GM18861 (cell line): ENCODE measurements at regions not wholly inside any gene's neighbourhood (a gene's known extent, or its start where the extent isn't known, plus 50 kb on each side); places are given as distances from the start of the nearest gene placed in this dataset.

Source experiments
- ATAC-seq: cut with Tn5 transposase; IDR thresholded peaks from one replicate; pipeline ENCODE4 v1.9.1; 2021; ENCODE audit not compliant: unreplicated experiment

GRCh38 chr20:50258790-50259483 lies 68.3 kb downstream of the CEBPB start:
- ATAC-seq, result no peak

GRCh38 chr20:50259705-50260478 lies 69.3 kb downstream of the CEBPB start:
- ATAC-seq, result no peak

GRCh38 chr20:50260479-50261221 lies 70.0 kb downstream of the CEBPB start:
- ATAC-seq, result no peak

- no peak for ATAC-seq
These were observed 71.0 kb downstream of the CEBPB start for GRCh38 chr20:50261471-50262212.

GRCh38 chr20:50263831-50264230 lies 73.2 kb downstream of the CEBPB start:
- no peak for ATAC-seq

- no peak for ATAC-seq
These were observed 74.0 kb downstream of the CEBPB start for GRCh38 chr20:50264534-50265145.

- no peak for ATAC-seq
These were observed 74.8 kb downstream of the CEBPB start for GRCh38 chr20:50265245-50265946.

- ATAC-seq, result no peak
These were observed 75.8 kb downstream of the CEBPB start for GRCh38 chr20:50266293-50267040.

GRCh38 chr20:50267041-50267865 lies 76.6 kb downstream of the CEBPB start:
- ATAC-seq, result no peak

- ATAC-seq, result no peak
These were observed 77.2 kb downstream of the CEBPB start for GRCh38 chr20:50267866-50268219.

- no peak for ATAC-seq
These were observed 78.7 kb downstream of the CEBPB start for GRCh38 chr20:50269091-50270033.

GRCh38 chr20:50270034-50270395 lies 79.4 kb downstream of the CEBPB start:
- ATAC-seq, result no peak

- no peak for ATAC-seq
These were observed 79.9 kb downstream of the CEBPB start for GRCh38 chr20:50270569-50270968.

- ATAC-seq, result no peak
These were observed 80.5 kb downstream of the CEBPB start for GRCh38 chr20:50271176-50271575.

GRCh38 chr20:50271612-50272011 lies 81.0 kb downstream of the CEBPB start:
- no peak for ATAC-seq

- no peak for ATAC-seq
These were observed 81.5 kb downstream of the CEBPB start for GRCh38 chr20:50272030-50272723.
